K562 (cell line): ENCODE measurements at regions not wholly inside any gene's neighbourhood (a gene's known extent, or its start where the extent isn't known, plus 50 kb on each side); places are given as distances from the start of the nearest gene placed in this dataset.

ENCODE experiments used
- ATAC-seq: fragments of 200-7000 bp; cut with Tn5 transposase; 3 replicates; pipeline ENCODE4 v1.9.1; 2020; ENCODE audit warnings: moderate library complexity
- BruUV-seq: library from RNA; stranded (reverse); fragments of 400-500 nt; replicated peaks from 2 replicates; lab custom pipeline; 2021; lab: Mats Ljungman, UMichigan
- CTCF ChIA-PET: fragments of 300-600 bp; formaldehyde crosslinking; extraction: SDS; loops from one replicate; lab custom pipeline; 2021; ENCODE audit warnings: low intra/inter-chr PET ratio; lab: Yijun Ruan, JAX
- POLR2A ChIA-PET: fragments of 300-600, 350-650 bp; sonication (Branson Sonifier 250); formaldehyde crosslinking; extraction: SDS; loops from one replicate; lab custom pipeline; 2021; ENCODE audit warnings: antibody characterized with exemption, inconsistent platforms; lab: Yijun Ruan, JAX
- DNase-seq, 4 experiments: peaks; one replicate each; pipeline versions ENCODE4 v3.0.0 to v3.0.0-alpha.2; 2011 to 2018; ENCODE audit warnings: low spot score in 3 of 4, mixed read lengths in 3 of 4; ENCODE audit errors: extremely low read depth in 1 of 4
- FAIRE-seq: peaks from 2 replicates; lab custom pipeline; 2011; peaks lifted over from hg19 to GRCh38; lab: Jason Lieb, UNC
- H2AFZ ChIP-seq: 2 replicates; pipeline ENCODE4 v1.6.0; 2011; ENCODE audit warnings: low read depth, low read length, control low read depth, inconsistent platforms
- H3K27ac ChIP-seq: fragments of 200-600 bp; 3 replicates; pipeline ENCODE4 v1.8.0; 2011; ENCODE audit warnings: low read depth, mild to moderate bottlenecking, control low read depth, inconsistent platforms, low read length, moderate library complexity, mixed read lengths; ENCODE audit errors: extremely low read depth
- H3K27me3 ChIP-seq, 2 experiments: fragments of 300-600 bp in 1 of 2; 2 replicates in 1 of 2; 3 replicates in 1 of 2; pipeline versions ENCODE4 v1.6.0 to v1.8.0; 2011; ENCODE audit warnings: inconsistent platforms in 2 of 2, low read length in 2 of 2, mild to moderate bottlenecking in 1 of 2, mixed read lengths in 1 of 2, moderate library complexity in 1 of 2; ENCODE audit not compliant: control insufficient read depth in 2 of 2, insufficient read depth in 2 of 2
- H3K36me3 ChIP-seq: fragments of 300-600 bp; 3 replicates; pipeline ENCODE4 v1.8.0; 2011; ENCODE audit warnings: mild to moderate bottlenecking, low read length, inconsistent platforms; ENCODE audit not compliant: control insufficient read depth, insufficient read depth
- H3K4me1 ChIP-seq, 2 experiments: fragments of 200-600 bp in 1 of 2; replicated peaks in 1 of 2; 2 replicates in 1 of 2; 3 replicates in 1 of 2; pipeline versions ENCODE4 v1.5.1 to v1.8.0; 2011; ENCODE audit warnings: inconsistent platforms in 2 of 2, low read length in 2 of 2, mild to moderate bottlenecking in 1 of 2, mixed read lengths in 1 of 2, moderate library complexity in 1 of 2; ENCODE audit not compliant: control insufficient read depth in 2 of 2, insufficient read depth in 2 of 2
- H3K4me2 ChIP-seq: 2 replicates; pipeline ENCODE4 v1.6.1; 2011; ENCODE audit warnings: low read length, control low read depth, inconsistent platforms, mixed read lengths; ENCODE audit not compliant: insufficient read depth
- H3K4me3 ChIP-seq: fragments of 200-600 bp; sonication (generic), shearing (Covaris generic); 2 replicates; pipeline ENCODE4 v1.5.1; 2016; ENCODE audit warnings: control low read depth, inconsistent platforms
- H3K79me2 ChIP-seq: fragments of 200-600 bp; 3 replicates; pipeline ENCODE4 v1.8.0; 2011; ENCODE audit warnings: low read length, inconsistent platforms; ENCODE audit not compliant: control insufficient read depth, insufficient read depth
- H3K9ac ChIP-seq, 2 experiments: 2 replicates each; pipeline versions ENCODE4 v1.6.0 to v1.6.1; 2011; ENCODE audit warnings: low read depth in 2 of 2, low read length in 2 of 2, control low read depth in 1 of 2, inconsistent platforms in 1 of 2, mild to moderate bottlenecking in 1 of 2, mixed read lengths in 1 of 2; ENCODE audit not compliant: insufficient read depth in 1 of 2
- H3K9me1 ChIP-seq: one replicate; pipeline ENCODE4 v1.6.0; 2011; ENCODE audit warnings: inconsistent platforms, mild to moderate bottlenecking, low read length, moderate library complexity; ENCODE audit not compliant: control insufficient read depth, insufficient read depth
- H3K9me3 ChIP-seq: replicated peaks from 2 replicates; pipeline ENCODE4 v1.5.1; 2011; ENCODE audit warnings: low read depth, low read length, inconsistent platforms; ENCODE audit not compliant: control insufficient read depth, insufficient read depth
- H4K20me1 ChIP-seq: replicated peaks from 2 replicates; pipeline ENCODE4 v1.6.1; 2011; ENCODE audit warnings: low read length, inconsistent platforms, mixed read lengths; ENCODE audit not compliant: control insufficient read depth, insufficient read depth
- CHCHD3 ChIP-seq: fragments of 250-450 bp; sonication (Bioruptor Pico); IDR thresholded peaks from 2 replicates; pipeline ENCODE4 v2.1.2; 2022; ENCODE audit warnings: mild to moderate bottlenecking
- CREB3L1 ChIP-seq: fragments of 450-650 bp; IDR thresholded peaks from 2 replicates; pipeline ENCODE4 v1.6.1; 2014; ENCODE audit warnings: low read depth, mild to moderate bottlenecking, moderate library complexity, borderline replicate concordance
- CTBP1 ChIP-seq: fragments of 450-650 bp; IDR thresholded peaks from 2 replicates; pipeline ENCODE4 v1.6.1; 2016; ENCODE audit warnings: borderline replicate concordance
- ETS1 ChIP-seq: conservative IDR thresholded peaks from 2 replicates; pipeline ENCODE4 v1.6.1; 2011; ENCODE audit warnings: low read depth, mild to moderate bottlenecking, low read length; ENCODE audit not compliant: control insufficient read depth
- ETV1 ChIP-seq: fragments of 450-650 bp; conservative IDR thresholded peaks from 2 replicates; pipeline ENCODE4 v1.6.1; 2016; ENCODE audit warnings: missing genetic modification characterization, control low read depth, low read depth, missing compliant biosample characterization
- FOXJ2 ChIP-seq: fragments of 200-800 bp; sonication (Bioruptor generic); IDR thresholded peaks from 2 replicates; pipeline ENCODE4 v1.6.1; 2016; ENCODE audit warnings: missing genetic modification characterization, missing compliant biosample characterization
- HCFC1 ChIP-seq: IDR thresholded peaks from 2 replicates; pipeline ENCODE4 v1.6.1; 2012; ENCODE audit warnings: low read depth, low read length, improper control_type of control experiment
- MEIS2 ChIP-seq: fragments of 450-650 bp; IDR thresholded peaks from 2 replicates; pipeline ENCODE4 v1.6.1; 2014; ENCODE audit warnings: mild to moderate bottlenecking; ENCODE audit not compliant: partially characterized antibody
- MITF ChIP-seq: IDR thresholded peaks from 2 replicates; pipeline ENCODE4 v1.6.1; 2014; ENCODE audit warnings: antibody characterized with exemption
- NR1H2 ChIP-seq: sonication (generic); formaldehyde crosslinking; IDR thresholded peaks from 2 replicates; pipeline ENCODE4 v1.4.0; 2020; ENCODE audit warnings: mild to moderate bottlenecking, missing genetic modification reagents
- RBM22 ChIP-seq: fragments of 200-400 bp; formaldehyde crosslinking; IDR thresholded peaks from 2 replicates; pipeline ENCODE4 v1.6.1; 2018; ENCODE audit warnings: low read length, low read depth; ENCODE audit not compliant: poor library complexity, severe bottlenecking
- RBM25 ChIP-seq: fragments of 200-400 bp; formaldehyde crosslinking; IDR thresholded peaks from 2 replicates; pipeline ENCODE4 v1.6.1; 2018; ENCODE audit warnings: low read length, low read depth, moderate library complexity; ENCODE audit not compliant: severe bottlenecking
- RFX5 ChIP-seq: IDR thresholded peaks from 2 replicates; pipeline ENCODE4 v1.6.1; 2011; ENCODE audit warnings: low read depth, mild to moderate bottlenecking, improper control_type of control experiment, low read length
- SNIP1 ChIP-seq: fragments of 450-650 bp; IDR thresholded peaks from 2 replicates; pipeline ENCODE4 v1.7.1; 2017; ENCODE audit warnings: low read depth, mild to moderate bottlenecking
- ZBTB33 ChIP-seq: sonication (generic); formaldehyde crosslinking; IDR thresholded peaks from 2 replicates; pipeline ENCODE4 v1.8.1; 2023; ENCODE audit warnings: mild to moderate bottlenecking, missing genetic modification reagents
- ZNF655 ChIP-seq: fragments of 250-450 bp; sonication (Bioruptor Pico); IDR thresholded peaks from 2 replicates; pipeline ENCODE4 v1.5.0; 2021
- whole genome bisulfite sequencing: fragments of 100-300 bp; shearing (Covaris generic); methylation state at CpG from one replicate; pipeline ENCODE4 v1.1.6; 2016; ENCODE audit warnings: low coverage, mixed read lengths; ENCODE audit not compliant: insufficient coverage; ENCODE audit errors: missing lambda C conversion rate; 5-methylcytosine and 5-hydroxymethylcytosine counted together
- in situ Hi-C: fragments of 300-500 bp; cut with MboI; formaldehyde crosslinking; loops from 4 replicates; pipeline ENCODE4 v1.15.0; 2018; ENCODE audit warnings: inconsistent platforms, mixed read lengths
- intact Hi-C: fragments of 100-400 bp; cut with micrococcal nuclease; formaldehyde crosslinking; loops from 2 replicates; pipeline ENCODE4 v1.14.2; 2022

GRCh38 chr1:110811529-110811928 lies 61.4 kb upstream of the CD53 start:
- DNase-seq (no peak), FAIRE-seq (no peak), ATAC-seq (no peak)
- Histone ChIP-seq H3K9me3 (no peaks in the 10 kb centered on the region), H3K27ac (no peak overlapping the region), H2AFZ (no peak overlapping the region), H3K4me2 (no peak overlapping the region), H3K27me3 (0 out of 5 replicates have a peak, but pooled peaks cover 0 to 5% of the 10 kb centered on the region in 2 experiments), H3K9me1 (no peaks in the 10 kb centered on the region), H3K4me1 (no peaks in the 10 kb centered on the region), H4K20me1 (no peaks in the 10 kb centered on the region), H3K9ac (no peak overlapping the region), H3K4me3 (no peak overlapping the region), H3K79me2 (no peaks in the 10 kb centered on the region), H3K36me3 (no peaks in the 10 kb centered on the region)
- ChIA-PET CTCF (no interaction called here), POLR2A (interaction anchor here (0.9 kb wide), 1 partner anchor 14 kb away, joined by 4 read pairs; no protein-coding TSS in a partner anchor)
- intact Hi-C loops (no loop called here), in situ Hi-C loops (no loop called here)
- 0% methylated on average over 1 of the region's 1 CpG for WGBS
- no TSS peak for BruUV-seq
- TF ChIP-seq ZNF655 (CRISPR knock-in tag) (no peak), ETV1 (tag) (no peak), NR1H2 (CRISPR knock-in tag) (no peak), ZBTB33 (CRISPR knock-in tag) (no peak), MITF (no peak), ETS1 (no peak), FOXJ2 (no peak), RBM25 (no peak), CREB3L1 (no peak), CHCHD3 (CRISPR knock-in tag) (no peak), MEIS2 (no peak), SNIP1 (no peak), RBM22 (no peak), CTBP1 (no peak), HCFC1 (no peak), RFX5 (no peak)
